HG03565 (cell line): ENCODE measurements at regions not wholly inside any gene's neighbourhood (a gene's known extent, or its start where the extent isn't known, plus 50 kb on each side); places are given as distances from the start of the nearest gene placed in this dataset.

Experiments used
- ATAC-seq: cut with Tn5 transposase; IDR thresholded peaks from one replicate; pipeline ENCODE4 v1.9.1; 2021; ENCODE audit warnings: mild to moderate bottlenecking, moderate library complexity; ENCODE audit not compliant: unreplicated experiment

- no peak for ATAC-seq
Measured at GRCh38 chr5:74918232-74918669, 52.1 kb upstream of the FAM169A start.

- ATAC-seq = no peak
Measured at GRCh38 chr5:74916831-74917710, 50.9 kb upstream of the FAM169A start.
